NCI-H2029 treated with DMSO at 0.1 percent for 48 hours (cell line): ENCODE measurements at regions not wholly inside any gene's neighbourhood (a gene's known extent, or its start where the extent isn't known, plus 50 kb on each side); places are given as distances from the start of the nearest gene placed in this dataset.

Experiments
- DNase-seq: peaks from one replicate; lab custom pipeline; 2025; lab: John Stamatoyannopoulos, UW

- DNase-seq, result no peak
Measured at GRCh38 chr22:49623176-49623575, 204.5 kb downstream of the BRD1 start.

- DNase-seq, result no peak
Measured at GRCh38 chr22:49622241-49623105, 205.2 kb downstream of the BRD1 start.

GRCh38 chr22:49621601-49622210 lies 206.0 kb downstream of the BRD1 start:
- no peak for DNase-seq

- DNase-seq, result no peak
Measured at GRCh38 chr22:49620666-49621065, 207.0 kb downstream of the BRD1 start.

GRCh38 chr22:49620003-49620556 lies 207.6 kb downstream of the BRD1 start:
- no peak for DNase-seq

GRCh38 chr22:49619301-49619700 lies 208.4 kb downstream of the BRD1 start:
- DNase-seq, result no peak

GRCh38 chr22:49618677-49618953 lies 209.1 kb downstream of the BRD1 start:
- DNase-seq, result no peak

GRCh38 chr22:49617866-49618676 lies 209.6 kb downstream of the BRD1 start:
- DNase-seq, result no peak

- no peak for DNase-seq
Measured at GRCh38 chr22:49617264-49617663, 210.4 kb downstream of the BRD1 start.

- DNase-seq, result no peak
Measured at GRCh38 chr22:49616356-49617231, 211.1 kb downstream of the BRD1 start.

- DNase-seq, result no peak
Measured at GRCh38 chr22:49614966-49615965, 212.4 kb downstream of the BRD1 start.

- DNase-seq, result no peak
Measured at GRCh38 chr22:49613511-49614270, 214.0 kb downstream of the BRD1 start.

- no peak for DNase-seq
Measured at GRCh38 chr22:49613108-49613507, 214.6 kb downstream of the BRD1 start.

GRCh38 chr22:49609207-49609876 lies 218.3 kb downstream of the BRD1 start:
- no peak for DNase-seq

- DNase-seq, result no peak
Measured at GRCh38 chr22:49608660-49609059, 219.0 kb downstream of the BRD1 start.

GRCh38 chr22:49608228-49608627 lies 219.4 kb downstream of the BRD1 start:
- DNase-seq, result no peak

- no peak for DNase-seq
Measured at GRCh38 chr22:49607821-49608220, 219.9 kb downstream of the BRD1 start.

- DNase-seq, result no peak
Measured at GRCh38 chr22:49606562-49607290, 220.9 kb downstream of the BRD1 start.
